Stimulated activated CD8-positive, alpha-beta memory T cell treated with anti-CD3 and anti-CD28 coated beads, Interleukin-12 subunit alpha, Interleukin-12 subunit beta, amount 100 ng/mL, for 24 hours (primary cell): ENCODE measurements at regions not wholly inside any gene's neighbourhood (a gene's known extent, or its start where the extent isn't known, plus 50 kb on each side); places are given as distances from the start of the nearest gene placed in this dataset.

Experiments
- DNase-seq: peaks from one replicate; pipeline ENCODE4 v3.0.0-alpha.2; 2020; ENCODE audit errors: extremely low read depth

GRCh38 chr5:87872986-87873385 is 395.7 kb downstream of the TMEM161B start:
- DNase-seq = no peak

DNA sequence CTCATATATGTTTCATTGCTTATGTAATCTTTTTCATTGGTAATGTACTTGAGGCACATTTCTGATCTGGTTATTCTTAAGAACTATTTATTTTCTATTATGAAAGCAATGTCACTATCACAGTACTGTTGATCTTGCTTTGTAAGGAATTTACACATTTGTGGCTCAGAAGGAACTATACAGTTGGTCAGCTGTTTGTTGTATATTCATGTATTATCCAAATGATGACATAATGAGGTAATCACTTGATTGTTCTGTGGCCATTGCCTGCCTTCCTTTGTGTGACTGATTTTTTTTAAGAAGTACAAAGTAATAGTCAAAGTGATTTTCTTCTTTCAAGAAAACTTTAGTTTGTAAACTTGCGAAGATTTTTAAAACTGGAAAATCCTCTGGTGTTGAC is 399.9 kb downstream of the TMEM161B start:
- DNase-seq = no peak

- no peak for DNase-seq
Measured at GRCh38 chr5:87867281-87867680, 401.4 kb downstream of the TMEM161B start.

- DNase-seq = no peak
Measured at GRCh38 chr5:87853541-87853940, 415.1 kb downstream of the TMEM161B start.

DNA sequence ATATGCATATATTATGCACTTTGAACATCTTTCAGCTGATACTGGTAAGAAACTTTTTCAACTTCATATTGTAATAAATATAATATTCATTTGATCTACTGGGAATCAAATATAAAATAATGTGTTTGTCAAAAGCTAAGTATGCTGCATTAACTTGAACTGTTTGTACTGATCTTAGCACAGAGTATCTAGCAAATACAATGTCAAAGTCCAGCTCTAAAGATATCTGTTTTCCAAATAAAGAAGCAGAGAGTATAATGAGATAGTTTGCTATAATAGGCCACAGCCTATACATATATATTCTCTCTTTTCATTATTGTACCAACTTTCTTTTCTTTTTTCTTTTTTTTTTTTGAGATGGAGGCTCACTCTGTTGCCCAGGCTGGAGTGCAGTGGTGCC is 417.0 kb downstream of the TMEM161B start:
- DNase-seq = no peak

DNA sequence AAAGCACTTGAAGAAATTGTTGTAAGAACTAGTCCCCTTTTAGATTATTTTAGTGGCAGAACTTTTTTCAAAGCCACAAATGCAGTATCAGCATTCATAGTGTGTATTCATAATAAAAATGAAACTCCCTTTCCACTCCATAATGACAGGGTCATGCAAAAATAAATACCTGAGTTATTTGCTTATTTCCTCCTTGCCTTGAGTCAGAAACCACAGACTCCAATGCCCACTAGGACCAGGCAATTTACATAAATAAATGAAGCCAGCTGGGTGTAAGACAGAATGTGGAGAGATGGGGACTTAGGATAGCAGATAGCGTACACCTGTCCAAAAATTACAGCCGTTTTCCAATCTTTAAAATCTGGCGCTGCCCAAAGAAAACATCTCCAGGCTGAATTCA is 417.8 kb downstream of the TMEM161B start:
- no peak for DNase-seq

DNA sequence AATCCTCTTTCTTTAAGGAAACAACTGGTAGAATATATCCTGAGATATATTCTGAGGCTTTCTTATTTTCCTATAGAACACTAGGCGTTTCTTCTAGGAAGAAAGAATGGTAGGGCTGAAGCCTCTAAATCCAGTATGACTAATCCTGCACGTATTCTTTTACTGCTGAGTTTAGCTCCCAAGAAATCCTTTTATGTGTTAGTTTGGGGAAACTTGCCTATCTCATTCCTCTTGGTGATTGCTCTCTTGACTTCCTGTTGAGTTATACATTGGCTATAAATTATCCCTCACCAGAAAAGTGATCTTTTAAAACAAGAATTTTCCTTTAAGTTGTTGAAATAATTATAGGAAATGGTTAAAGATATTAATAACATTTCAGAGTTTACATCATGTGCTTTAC is 422.9 kb downstream of the TMEM161B start:
- no peak for DNase-seq

GRCh38 chr5:87844866-87845265 is 423.8 kb downstream of the TMEM161B start:
- no peak for DNase-seq

GRCh38 chr5:87844449-87844848 is 424.2 kb downstream of the TMEM161B start:
- DNase-seq = no peak

DNA sequence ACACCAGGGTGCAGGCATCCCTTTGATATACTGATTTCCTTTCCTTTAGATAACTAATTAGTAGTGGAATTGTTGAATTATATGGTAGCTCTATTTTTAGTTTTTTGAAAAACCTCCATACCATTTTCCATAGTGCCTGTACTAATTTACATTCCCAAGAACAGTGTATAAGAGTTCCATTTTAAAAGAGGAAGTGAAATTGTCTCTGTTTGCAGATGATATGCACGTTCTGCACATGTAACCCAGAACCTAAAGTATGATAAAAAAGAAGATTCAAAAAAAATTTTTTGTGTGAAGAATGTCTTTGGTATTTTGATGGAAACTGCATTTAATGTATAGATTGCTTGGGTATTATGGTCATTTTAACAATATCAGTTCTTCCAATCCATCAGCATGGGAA is 424.0 kb upstream of the CCNH start:
- no peak for DNase-seq

DNA sequence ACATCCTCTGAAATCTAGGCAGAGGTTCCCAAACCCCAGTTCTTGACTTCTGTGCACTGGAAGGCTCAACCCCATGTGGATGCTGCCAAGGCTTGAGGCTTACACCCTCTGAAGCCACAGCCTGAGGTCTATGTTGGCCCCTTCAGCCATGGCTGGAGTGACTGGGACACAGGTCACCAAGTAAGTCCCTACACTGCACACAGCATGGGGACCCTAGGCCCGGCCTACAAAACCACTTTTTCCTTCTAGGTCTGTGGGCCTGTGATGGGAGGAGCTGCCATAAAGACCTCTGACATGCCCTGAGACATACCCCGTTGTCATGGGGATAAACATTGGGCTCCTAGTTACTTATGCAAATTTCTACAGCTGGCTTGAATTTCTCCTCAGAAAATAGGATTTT is 418.8 kb upstream of the CCNH start:
- DNase-seq = no peak

- DNase-seq = no peak
Measured at GRCh38 chr5:87829217-87829551, 416.5 kb upstream of the CCNH start.

GRCh38 chr5:87828545-87829216 is 416.0 kb upstream of the CCNH start:
- DNase-seq = no peak

- DNase-seq = no peak
Measured at GRCh38 chr5:87827539-87827938, 414.8 kb upstream of the CCNH start.

GRCh38 chr5:87826507-87826906 is 413.8 kb upstream of the CCNH start:
- no peak for DNase-seq

- no peak for DNase-seq
Measured at GRCh38 chr5:87825583-87825982, 412.9 kb upstream of the CCNH start.

DNA sequence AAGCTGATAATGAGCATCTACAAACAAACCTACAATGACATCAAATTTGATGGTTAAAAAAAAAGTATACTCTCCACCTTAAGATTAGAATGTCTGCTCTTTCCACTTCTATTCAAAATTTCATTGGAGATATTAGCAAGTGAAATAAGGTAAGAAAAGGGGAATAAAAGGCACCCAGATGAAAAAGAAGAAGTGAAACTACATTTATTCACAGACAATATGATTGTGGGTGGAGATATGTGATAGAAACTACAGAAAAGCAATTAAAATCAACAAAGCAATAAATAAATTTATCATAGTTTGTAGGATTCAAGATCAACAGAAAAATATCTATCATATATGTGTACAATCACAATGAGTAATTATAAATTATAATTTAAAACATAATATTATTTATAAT is 395.1 kb upstream of the CCNH start:
- DNase-seq = no peak

GRCh38 chr5:87803352-87803751 is 390.6 kb upstream of the CCNH start:
- DNase-seq = no peak

DNA sequence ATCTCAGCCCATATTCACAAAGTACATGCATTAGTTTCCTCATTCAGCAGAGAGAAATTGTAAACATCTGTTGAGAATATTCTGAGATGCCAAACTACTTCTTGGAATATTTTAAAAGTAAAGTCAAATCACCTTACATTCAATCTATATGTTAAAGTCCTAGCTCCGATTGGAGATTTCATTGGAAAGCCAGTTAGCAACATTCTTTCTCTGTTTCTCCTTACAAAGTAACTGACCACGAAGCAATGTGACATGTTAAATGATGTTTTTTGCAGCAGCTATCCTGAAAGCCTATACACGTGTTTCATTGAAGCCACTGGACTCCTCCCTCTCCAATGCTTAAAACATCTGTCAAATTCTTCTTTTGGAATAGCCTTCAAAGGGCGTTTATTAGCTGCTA is 379.1 kb upstream of the CCNH start:
- no peak for DNase-seq

DNA sequence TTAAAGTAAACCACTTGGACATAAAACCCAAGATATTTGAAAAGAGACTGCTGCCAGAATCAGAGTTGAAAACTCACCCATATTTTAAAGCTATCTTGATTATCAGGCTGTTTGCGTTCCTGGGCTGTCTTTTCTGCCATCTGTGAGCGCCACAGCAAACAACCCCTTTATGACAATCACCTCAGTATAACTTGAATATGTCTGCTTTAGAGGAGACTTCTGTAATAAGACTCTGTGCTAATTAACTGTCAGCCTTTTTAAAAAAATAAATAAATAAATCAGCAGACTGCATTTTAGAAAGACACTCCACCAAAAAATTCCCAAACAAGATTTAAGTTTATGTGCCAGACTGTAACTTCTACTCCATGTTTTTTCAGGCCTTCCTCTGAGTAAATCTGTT is 375.7 kb upstream of the CCNH start:
- no peak for DNase-seq

GRCh38 chr5:87787625-87788256 is 375.0 kb upstream of the CCNH start:
- DNase-seq = no peak

DNA sequence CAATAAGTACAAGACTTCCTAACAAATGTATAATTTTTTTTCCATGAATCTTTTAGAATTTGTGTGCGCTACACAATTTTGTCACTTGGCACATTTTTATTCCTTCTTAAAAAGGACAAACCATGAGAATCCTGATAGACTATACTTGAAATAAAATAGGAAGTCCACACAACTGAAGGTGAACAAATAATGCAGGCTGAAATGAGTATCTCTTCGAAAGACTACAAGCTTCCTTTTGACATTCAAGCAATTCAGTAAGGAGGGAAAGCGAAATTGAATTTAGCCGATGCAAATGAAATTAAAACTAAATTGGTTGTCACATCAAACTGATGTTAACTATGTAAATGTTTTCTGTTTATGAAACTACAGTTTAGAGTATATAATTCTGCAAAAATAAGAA is 374.4 kb upstream of the CCNH start:
- DNase-seq = no peak

GRCh38 chr5:87786471-87786870 is 373.7 kb upstream of the CCNH start:
- DNase-seq = no peak
